DMS153 treated with DMSO at 0.1 percent for 48 hours (cell line): ENCODE measurements at regions not wholly inside any gene's neighbourhood (a gene's known extent, or its start where the extent isn't known, plus 50 kb on each side); places are given as distances from the start of the nearest gene placed in this dataset.
"Not testable (repeated sequence)": the region's sequence is repeated elsewhere in the genome, so short reads cannot be mapped to it uniquely, and the experiment has no call there.

Source experiments
- DNase-seq: peaks from one replicate; lab custom pipeline; 2025; ENCODE audit not compliant: unreplicated experiment; lab: John Stamatoyannopoulos, UW

DNA sequence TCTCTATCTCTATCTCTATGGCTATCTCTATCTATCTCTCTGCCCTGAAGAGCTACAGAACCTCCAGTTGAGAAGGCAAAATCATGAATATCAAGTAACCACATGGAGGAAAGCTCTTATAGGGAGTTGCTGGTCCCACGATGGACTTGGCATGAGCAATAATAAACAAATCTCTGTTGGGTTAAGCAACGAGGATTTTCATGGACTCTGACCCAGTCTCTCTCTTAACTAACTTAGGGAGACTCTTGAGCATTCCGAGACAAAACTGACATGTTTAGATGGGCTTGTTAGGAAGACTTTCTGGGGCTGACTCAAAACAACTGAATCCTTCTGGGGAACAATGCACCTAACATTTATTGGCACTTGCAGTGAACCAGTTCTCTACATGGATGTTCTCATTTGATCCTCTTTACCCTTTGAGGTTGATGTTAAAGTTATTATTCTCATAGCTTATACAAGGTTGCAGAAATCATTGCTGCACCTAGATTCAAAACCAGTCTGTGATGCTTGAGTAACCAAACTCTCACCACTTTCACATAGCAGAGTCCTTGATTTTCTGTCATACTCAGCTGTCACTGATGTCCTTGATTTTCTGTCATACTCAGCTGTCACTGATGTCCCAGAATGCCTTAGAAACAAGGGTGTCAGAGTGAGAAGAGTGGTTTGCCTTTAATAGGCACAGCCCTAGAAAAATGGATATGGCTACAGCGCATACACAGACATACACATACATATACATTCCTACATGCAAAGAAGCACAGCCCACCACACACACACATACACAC is 354.6 kb upstream of the MAF start:
- no peak for DNase-seq

- no peak for DNase-seq
Observed at GRCh38 chr16:79950932-79951719, 350.6 kb upstream of the MAF start.

- DNase-seq, result no peak
Observed at GRCh38 chr16:79949417-79949816, 348.9 kb upstream of the MAF start.

DNA sequence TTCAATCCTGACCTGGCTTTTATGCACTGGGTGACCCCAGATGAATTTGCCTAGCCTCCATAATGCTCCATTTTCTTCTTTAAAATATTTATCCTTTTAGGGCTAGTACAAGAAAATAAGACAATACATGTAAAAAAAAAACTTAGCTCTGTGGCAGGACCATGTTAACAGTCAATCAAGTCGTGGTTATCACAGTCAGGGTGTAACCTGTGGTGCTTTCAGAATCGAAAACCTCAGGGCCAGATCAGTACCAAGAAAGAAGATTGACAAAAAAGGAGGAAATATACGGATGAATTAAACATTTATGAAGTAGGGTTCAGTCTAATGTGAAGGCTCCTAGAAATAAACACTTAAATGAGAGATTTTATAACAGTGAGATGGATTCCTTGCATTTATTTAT is 347.2 kb upstream of the MAF start:
- no peak for DNase-seq

DNA sequence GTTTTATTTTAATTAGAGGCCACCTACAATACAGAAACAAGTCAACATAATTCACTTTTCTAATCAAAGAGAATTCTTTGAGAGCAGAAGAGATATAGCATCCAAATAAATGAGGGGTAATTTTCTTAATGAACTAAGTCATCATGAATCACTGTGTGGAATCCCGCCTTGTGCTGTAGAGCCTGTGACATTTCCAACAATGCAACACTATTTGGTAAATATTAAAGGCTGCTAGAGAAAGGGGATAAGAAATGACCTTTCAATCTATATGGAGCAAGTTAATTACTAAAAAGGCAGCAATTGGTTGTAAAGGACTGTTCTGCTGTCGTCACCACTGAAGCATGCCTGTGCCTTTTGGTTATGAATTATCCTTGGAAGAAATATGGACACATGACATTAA is 345.7 kb upstream of the MAF start:
- no peak for DNase-seq

- DNase-seq, result no peak
Observed at GRCh38 chr16:79943736-79944135, 343.2 kb upstream of the MAF start.

DNA sequence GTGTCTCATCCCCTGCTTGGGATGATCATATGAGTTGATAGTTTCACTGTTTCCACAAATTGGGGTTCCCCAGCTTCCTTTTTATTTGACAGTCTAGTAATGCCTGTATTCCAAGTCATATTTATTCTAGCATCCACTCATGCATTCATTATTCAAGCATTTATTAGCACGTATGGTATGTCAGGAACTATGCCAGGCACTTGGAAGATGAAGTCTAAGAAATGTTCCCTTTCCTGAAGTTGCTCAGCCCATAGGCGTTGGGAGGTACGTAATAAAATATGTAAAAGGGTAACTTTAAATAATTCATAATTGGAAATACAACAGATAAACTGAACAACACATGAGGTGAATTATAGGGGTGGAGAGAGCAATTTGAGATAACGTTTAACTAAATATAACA is 338.0 kb upstream of the MAF start:
- no peak for DNase-seq

GRCh38 chr16:79937671-79938070 is 337.1 kb upstream of the MAF start:
- not testable (repeated sequence) for DNase-seq

DNA sequence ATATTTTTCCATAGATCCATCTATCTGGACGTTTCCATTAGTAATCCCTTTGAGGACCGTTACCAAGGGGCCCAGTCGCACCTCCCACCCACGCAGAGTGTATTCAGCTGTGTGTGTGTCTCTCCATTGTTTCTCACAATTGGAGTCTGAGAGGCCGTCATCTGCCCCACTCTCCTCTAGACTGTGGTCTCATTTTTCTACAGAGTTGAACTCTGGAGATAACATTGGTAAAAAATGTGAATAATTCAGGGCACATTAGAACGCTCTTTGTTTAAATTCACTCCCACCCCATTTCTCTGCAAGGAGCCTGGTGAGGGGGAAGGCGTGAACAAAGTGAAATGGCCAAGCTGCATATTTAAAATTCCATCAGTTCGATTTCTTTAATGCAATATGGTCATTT is 333.1 kb upstream of the MAF start:
- no peak for DNase-seq

DNA sequence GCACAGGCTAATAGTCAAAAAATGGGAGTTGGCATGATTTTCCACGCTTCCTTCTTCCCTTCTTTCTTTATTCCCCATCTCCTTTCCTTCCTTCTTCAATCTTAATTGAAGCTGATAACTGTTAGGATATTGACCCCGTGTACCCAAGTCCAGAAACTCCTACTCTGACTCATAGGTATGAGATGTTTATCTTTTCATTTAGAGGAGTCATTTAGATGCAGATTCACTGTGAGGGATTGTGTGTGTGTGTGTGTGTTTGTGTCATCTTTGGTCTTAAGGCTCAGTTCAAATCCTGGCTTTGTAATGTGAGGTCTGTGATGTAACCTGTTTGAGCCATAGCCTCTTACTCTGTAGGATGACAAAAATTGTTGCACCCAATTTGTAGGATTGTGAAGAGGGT is 332.0 kb upstream of the MAF start:
- DNase-seq, result no peak

- DNase-seq, result no peak
Observed at GRCh38 chr16:79931721-79932120, 331.2 kb upstream of the MAF start.

DNA sequence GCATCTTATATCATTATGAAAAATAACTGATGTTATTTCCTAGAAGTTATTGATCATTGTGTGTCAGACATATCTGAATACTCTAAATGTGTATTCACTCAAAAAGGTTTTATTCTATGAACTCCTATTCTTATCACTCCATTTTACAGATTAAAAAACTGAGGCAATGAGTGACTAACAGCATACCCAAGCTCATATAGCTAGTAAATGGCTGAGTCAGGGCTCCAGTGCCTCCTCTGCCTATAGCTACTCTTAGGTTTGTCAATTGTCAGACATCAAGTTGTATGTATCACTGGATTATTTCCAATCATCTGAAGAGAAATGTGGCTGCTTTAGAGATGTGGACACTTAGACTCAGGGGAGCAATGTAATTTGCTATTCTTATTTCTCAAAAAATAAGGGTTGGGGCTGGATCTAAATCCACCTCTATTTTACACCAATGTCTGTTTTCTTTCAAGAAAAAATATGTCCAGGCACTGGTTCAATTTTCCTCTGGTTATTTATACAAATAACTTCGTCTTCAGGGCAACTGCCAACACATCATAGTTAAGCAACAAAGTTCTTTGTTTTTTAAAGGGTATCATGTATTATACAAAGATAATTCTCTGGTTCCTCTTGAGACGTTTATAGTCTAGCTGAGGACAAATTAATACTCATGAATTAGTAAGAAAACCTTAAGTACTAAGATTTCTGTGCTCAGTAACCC is 328.9 kb upstream of the MAF start:
- no peak for DNase-seq

GRCh38 chr16:79928142-79928873 is 327.8 kb upstream of the MAF start:
- DNase-seq, result no peak

DNA sequence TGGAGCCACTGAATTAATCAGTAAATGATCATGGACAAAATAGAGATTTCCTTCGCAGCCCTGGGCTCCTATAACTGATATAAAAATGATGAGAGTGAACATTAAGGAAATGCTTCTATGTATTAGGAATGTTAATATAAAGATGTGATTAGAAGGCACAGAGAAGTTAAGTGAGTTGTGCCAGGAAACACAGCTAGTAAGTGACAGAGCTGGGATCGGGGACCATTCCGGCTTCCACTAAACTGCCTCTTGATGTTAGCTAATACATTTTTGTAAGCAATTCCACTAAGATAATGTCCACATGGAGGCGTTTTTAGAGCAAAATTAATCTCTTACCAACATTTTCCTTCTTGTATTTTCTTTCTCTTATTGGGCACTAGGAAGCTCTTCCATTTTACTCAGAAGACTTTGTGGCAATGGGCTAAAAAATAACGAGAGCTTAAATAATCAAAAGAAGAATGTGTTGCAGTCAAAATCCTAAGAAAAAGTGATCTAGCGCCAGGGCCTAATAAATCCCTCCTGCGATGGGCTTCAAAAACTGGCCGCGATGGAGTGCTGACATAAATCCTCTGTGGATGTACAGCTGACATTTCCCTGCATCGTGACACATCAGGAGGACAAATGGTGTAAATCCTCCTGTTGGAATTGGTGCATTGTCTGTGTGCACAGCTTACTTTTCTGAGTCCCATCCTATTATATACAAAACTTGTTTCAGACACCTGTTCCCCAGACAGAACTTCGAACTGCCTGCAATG is 326.1 kb upstream of the MAF start:
- no peak for DNase-seq

DNA sequence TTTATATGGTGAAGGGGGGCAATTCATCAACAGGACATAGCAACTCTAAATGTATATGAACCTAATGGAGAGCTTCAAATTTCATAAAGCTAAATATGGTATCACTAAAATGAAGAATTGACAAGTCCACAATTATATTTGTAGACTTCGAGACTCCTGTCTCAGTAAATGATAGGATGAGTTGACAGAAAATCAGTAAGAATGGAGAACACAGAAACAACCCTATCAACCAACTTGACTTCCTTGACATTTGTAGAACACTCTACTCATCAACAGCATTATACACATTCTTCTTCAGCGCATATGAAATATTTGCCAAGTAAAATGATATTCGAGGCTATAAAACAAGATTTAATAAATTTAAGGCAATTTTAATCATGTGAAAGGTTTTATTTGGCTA is 322.9 kb upstream of the MAF start:
- no peak for DNase-seq

GRCh38 chr16:79920685-79921084 is 320.1 kb upstream of the MAF start:
- DNase-seq, result no peak

GRCh38 chr16:79918916-79919315 is 318.4 kb upstream of the MAF start:
- no peak for DNase-seq

- no peak for DNase-seq
Observed at GRCh38 chr16:79915761-79916160, 315.2 kb upstream of the MAF start.

DNA sequence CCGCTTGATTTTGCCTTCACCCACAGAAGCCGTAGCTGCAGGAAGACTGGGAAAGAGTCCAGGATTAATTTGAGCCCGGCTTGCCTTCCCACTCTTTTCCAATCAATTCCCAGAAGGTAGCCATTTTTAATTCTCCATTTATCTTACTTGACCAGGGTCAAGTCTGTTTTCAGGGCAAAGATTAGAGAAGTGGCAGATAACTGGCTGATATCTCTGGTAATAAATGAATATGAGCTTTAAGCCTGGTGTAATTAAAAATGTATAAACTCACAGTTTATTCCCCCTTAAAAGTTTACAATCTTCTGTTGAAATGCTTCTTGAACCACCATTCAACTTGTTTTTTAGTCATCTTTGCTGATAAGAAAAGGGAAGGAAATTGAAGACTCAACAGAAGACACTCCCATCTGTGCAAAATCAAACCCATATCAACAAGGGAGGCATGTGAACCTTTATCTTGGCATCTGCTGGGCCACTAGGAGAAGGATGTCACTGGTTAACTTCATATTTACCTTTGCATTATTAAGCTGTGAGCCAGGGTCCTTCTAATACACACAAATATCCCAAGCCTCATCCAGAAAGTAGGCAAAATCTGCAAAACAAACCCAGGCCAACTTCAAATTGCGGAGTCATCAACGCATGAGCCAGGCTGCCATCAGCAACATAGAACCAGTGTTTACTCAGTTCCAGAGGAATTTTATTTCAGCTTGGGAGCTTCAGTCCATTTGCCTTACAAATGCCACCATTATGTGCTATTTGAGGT is 314.6 kb upstream of the MAF start:
- DNase-seq, result no peak
